GM21528 (cell line): ENCODE measurements at regions not wholly inside any gene's neighbourhood (a gene's known extent, or its start where the extent isn't known, plus 50 kb on each side); places are given as distances from the start of the nearest gene placed in this dataset.

Experiments used
- ATAC-seq: cut with Tn5 transposase; IDR thresholded peaks from one replicate; pipeline ENCODE4 v1.9.1; 2021; ENCODE audit warnings: mild to moderate bottlenecking, moderate library complexity; ENCODE audit not compliant: unreplicated experiment, low FRiP score

DNA sequence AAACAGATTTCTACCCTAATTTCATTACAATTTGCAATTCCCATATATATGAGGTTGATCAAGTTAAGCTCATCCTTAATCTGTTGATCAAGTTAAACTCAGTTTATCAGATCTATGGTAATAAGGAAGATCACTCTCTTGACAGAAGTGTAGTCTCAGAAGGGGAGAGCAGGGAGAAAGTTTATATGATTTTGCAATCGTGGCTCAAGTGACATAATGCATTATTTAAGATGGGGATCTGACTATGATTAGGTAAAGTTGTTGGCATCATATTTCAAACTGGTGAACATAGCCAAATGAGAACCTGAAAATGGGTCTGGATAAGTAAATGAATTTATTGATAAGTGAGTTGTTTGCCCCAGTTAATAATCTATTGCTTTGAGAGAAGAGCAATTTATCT, 995.3 kb downstream of the OTOL1 start:
- no peak for ATAC-seq

GRCh38 chr3:162492446-162493081, 996.0 kb downstream of the OTOL1 start:
- no peak for ATAC-seq

DNA sequence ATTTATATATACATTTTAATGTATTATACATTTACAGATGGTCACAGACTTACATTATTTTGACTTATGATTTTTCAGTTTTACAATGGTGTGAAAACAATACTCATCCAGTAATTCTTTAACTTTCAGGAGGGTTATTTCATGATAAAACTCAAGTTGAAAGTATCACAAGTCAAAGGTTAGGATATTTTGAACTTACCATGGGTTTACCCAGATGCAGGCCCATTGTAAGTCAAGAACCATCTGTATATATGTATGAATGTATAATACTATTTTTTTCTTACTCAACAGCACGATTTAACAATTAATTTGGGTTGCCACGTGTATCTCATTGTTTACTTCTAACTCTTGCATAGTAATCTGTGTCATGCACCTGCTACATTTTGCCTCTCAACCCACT, 1002.0 kb downstream of the OTOL1 start:
- ATAC-seq = no peak

DNA sequence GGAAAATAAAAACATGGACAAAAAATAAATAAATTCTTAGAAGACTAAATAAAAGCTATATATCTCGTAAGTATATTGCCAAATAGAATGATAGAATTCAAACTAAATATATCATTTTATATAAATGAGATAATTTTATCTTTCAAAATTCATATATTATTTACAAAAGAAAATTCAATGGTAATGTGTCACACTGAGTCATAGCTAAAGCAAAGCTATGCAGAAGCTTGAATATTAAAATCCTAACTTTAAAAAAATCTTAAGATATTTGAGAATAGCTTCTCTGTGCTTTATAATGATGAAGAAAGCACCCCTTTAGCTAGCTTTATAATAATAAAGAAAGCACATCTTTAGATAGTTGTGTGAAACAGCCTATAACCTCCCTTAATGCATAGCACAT, 1010.8 kb downstream of the OTOL1 start:
- ATAC-seq = no peak

- ATAC-seq = no peak
Measured at GRCh38 chr3:162512488-162512887, 1015.9 kb downstream of the OTOL1 start.

- no peak for ATAC-seq
Measured at GRCh38 chr3:162517110-162517509, 1020.5 kb downstream of the OTOL1 start.

DNA sequence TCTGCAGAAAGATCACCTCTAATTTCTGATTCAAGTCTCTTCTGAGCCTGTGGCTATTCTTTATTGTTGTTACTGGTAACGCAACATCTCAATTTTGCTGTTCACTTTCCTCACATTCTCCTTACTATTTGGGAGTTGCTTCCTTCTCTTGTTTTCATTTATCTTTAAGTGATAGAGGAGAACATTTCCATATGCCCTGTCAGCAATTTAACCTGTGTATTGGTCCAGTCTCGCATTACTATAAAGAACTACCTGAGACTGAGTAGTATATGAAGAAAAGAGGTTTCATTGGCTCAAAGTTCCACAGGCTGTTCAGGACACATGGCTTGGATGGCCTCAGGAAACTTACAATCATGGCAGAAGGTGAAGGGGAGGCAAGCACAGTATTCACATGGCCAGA, 1025.1 kb downstream of the OTOL1 start:
- ATAC-seq = no peak

- ATAC-seq = no peak
Measured at GRCh38 chr3:162525066-162525742, 1028.6 kb downstream of the OTOL1 start.

GRCh38 chr3:162525771-162526170, 1029.2 kb downstream of the OTOL1 start:
- no peak for ATAC-seq

DNA sequence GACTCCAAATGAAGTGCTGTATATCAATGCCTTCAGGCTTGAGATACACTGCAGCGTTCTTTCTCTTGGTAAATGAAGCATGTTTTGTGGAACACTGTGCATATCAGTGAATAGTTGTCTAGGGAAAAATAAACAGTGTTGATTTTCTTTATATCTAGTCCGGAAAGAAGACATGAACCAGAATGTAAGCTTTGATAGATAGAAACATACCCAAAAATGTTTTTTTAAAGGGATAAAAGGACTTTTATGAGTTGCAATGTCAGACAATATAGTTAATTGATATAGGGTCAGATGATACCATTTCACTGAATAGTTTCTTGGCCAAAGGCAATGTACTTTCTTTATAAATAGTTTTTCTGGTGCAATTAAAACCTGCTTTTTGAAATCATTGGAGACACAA, 1037.8 kb downstream of the OTOL1 start:
- no peak for ATAC-seq

DNA sequence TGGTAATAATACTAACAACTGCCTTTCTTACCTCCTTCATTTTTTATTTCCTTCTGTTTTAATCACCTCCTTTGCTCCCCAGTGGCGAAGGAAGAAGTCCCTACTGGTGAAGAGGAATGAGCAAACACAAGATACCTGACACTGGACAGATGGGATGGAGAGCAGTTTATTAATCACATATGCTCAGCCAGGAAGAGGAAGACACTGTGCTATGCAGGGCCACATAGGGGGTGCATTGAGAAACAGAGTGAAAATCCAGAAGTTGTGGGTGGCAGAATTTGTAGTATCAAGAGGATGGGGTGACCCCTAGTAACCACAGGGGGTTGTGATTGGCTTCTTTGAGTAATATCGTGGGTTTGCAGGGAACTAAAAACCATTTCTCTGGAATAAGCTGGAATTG, 1041.9 kb downstream of the OTOL1 start:
- ATAC-seq = no peak

- ATAC-seq = no peak
Measured at GRCh38 chr3:162538906-162539305, 1042.3 kb downstream of the OTOL1 start.

DNA sequence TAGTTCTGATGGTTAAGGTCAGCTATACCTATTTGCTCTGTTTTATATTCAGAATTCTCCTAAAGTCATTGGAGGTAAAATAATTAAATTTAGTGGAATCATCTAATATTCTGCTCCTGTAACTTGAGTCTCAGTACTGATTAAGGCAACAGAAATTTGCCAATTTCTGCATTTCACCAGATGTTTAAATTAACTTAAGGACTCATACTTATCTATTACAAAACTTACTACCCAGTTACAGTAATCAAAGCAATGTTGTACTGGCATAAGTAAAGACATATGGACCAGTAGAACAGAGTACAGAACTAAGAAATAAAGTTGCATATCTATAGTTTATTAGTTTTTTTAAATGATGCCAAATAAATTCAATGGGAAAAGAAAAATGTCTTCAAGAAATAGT, 1043.8 kb downstream of the OTOL1 start:
- no peak for ATAC-seq

GRCh38 chr3:162541923-162542322, 1045.3 kb downstream of the OTOL1 start:
- ATAC-seq = no peak

GRCh38 chr3:162544246-162544645, 1047.6 kb downstream of the OTOL1 start:
- ATAC-seq = no peak

DNA sequence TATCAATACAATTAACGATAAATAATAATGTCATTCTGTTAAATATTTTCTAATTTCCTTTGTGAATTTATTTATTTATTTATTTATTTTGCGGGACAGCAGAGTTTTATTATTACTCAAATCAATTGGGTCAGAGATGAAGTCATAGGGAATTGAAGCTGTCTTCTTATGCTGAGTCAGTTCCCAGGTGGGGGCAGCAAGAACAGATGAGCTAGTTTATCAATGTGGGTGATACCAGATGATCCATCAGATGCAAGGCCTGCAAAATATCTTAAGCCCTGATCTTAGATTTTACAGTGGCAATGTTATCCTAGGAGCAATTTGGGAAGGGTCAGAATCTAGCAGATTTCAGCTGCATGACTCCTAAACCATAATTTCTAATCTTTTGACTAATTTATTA, 1050.3 kb downstream of the OTOL1 start:
- ATAC-seq = no peak

DNA sequence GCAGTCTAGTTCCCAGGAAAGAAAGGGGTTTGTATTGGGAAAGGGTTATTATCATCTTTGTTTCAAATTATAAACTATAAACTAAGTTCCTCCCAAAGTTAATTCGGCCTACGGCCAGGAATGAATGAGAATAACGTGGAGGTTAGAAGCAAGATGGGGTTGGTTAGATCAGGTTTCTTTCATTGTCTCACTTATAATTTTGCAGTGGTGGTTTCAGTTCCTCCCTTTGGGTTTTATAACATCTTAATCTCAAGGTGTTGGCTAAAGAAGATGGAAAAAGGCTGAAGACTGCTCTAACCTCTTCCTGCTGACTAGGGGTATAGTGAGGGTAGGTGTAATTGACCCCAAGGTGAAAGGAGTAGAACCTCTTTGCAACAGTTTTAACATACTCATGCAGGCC, 1050.7 kb downstream of the OTOL1 start:
- ATAC-seq = no peak

- ATAC-seq = no peak
Measured at GRCh38 chr3:162555761-162556160, 1059.2 kb downstream of the OTOL1 start.

GRCh38 chr3:162558016-162558415, 1061.4 kb downstream of the OTOL1 start:
- ATAC-seq = no peak

- ATAC-seq = no peak
Measured at GRCh38 chr3:162568706-162569105, 1072.1 kb downstream of the OTOL1 start.

GRCh38 chr3:162569314-162569713, 1072.7 kb downstream of the OTOL1 start:
- ATAC-seq = no peak

DNA sequence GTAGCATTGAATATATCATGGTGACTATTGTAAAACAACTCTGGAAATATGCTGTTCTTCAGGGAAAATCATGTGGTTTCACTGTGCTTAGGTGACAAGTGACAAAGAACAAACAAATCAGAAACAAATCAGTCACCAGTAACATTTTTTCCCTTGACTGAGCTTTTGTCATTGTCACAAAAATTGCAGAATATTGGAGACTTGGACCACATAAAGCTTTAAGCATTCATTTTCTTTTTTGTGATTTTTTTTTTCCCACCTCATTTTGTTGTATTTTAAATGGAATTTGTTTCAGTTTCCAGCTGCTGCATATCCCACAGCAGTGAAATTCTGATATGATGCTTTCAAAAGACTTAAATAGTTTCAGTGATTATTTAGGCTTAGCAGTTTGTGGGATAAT, 1088.4 kb downstream of the OTOL1 start:
- ATAC-seq = no peak
